ENCODE measurements at regions not wholly inside any gene's neighbourhood (a gene's known extent, or its start where the extent isn't known, plus 50 kb on each side); places are given as distances from the start of the nearest gene placed in this dataset.

DNA sequence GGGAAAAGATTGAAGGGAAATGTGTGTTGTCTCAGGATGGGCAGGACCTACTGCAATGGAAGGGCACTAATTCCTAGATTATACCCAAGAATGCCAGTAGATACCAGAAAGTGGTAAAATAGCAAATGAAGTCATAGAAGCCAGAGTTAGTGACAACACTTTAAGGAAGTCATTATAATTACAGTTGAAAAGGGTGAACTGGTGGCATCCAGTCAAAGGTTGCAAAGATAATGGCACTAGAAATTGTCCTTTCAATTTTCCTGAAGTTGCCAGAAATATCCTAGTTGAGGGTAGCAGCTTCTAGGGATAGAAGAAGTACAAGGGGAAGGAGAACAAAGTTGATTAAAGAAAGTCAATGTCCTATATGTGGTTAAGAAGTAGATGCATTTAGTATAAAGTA, 68.8 kb upstream of the GLS start:
- TF ChIP-seq GATA2 (IDR thresholded peaks at IDR 0.05; ENCODE audit: low read depth, low read length) (no peak), GATA3 (IDR thresholded peaks at IDR 0.05; ENCODE audit: low read depth, low read length) (no peak)

Measured in SH-SY5Y (cell line).